ENCODE measurements at regions not wholly inside any gene's neighbourhood (a gene's known extent, or its start where the extent isn't known, plus 50 kb on each side); places are given as distances from the start of the nearest gene placed in this dataset.

GRCh38 chr10:2878818-2879217, 188.5 kb upstream of the PFKP start:
- TF ChIP-seq CTCF (IDR thresholded peaks at IDR 0.05) (no peak), EZH2 (IDR thresholded peaks at IDR 0.05) (no peak)
